ENCODE measurements at regions not wholly inside any gene's neighbourhood (a gene's known extent, or its start where the extent isn't known, plus 50 kb on each side); places are given as distances from the start of the nearest gene placed in this dataset.

GRCh38 chr7:140231771-140232491 is 55.1 kb upstream of the KDM7A start:
- TF ChIP-seq CTCF (CRISPR knock-in tag; IDR thresholded peaks at IDR 0.05) (no peak), ZNF597 (CRISPR knock-in tag; IDR thresholded peaks at IDR 0.05) (no peak), NFYB (CRISPR knock-in tag; IDR thresholded peaks at IDR 0.05) (no peak), ZBTB33 (CRISPR knock-in tag; IDR thresholded peaks at IDR 0.05) (no peak), RBAK (CRISPR knock-in tag; IDR thresholded peaks at IDR 0.05) (no peak), SALL1 (CRISPR knock-in tag; IDR thresholded peaks at IDR 0.05) (no peak; the same call in 1 of the 2 replicates)

All from HepG2 (cell line).